HG03520 (cell line): ENCODE measurements at regions not wholly inside any gene's neighbourhood (a gene's known extent, or its start where the extent isn't known, plus 50 kb on each side); places are given as distances from the start of the nearest gene placed in this dataset.
"Not testable (repeated sequence)": the region's sequence is repeated elsewhere in the genome, so short reads cannot be mapped to it uniquely, and the experiment has no call there.

ENCODE experiments used
- ATAC-seq: cut with Tn5 transposase; IDR thresholded peaks from one replicate; pipeline ENCODE4 v1.9.1; 2021; ENCODE audit warnings: mild to moderate bottlenecking, moderate library complexity; ENCODE audit not compliant: unreplicated experiment

DNA sequence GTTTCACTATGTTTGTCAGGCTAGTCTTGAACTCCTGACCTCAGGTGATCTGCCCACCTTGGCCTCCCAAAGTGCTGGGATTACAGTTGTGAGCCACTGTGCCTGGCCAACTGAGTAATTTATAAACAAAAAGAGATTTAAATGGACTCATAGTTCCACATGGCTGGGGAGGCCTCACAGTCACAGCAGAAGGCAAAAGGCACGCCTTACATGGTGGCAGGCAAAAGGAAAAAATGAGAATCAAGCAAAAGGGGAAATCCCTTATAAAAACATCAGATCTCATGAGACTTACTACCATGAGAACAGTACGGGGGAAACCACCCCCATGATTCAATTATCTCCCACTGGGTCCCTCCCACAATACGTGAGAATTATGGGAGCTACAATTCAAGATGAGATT is 73.2 kb upstream of the TIAM1 start:
- ATAC-seq: not testable (repeated sequence)

DNA sequence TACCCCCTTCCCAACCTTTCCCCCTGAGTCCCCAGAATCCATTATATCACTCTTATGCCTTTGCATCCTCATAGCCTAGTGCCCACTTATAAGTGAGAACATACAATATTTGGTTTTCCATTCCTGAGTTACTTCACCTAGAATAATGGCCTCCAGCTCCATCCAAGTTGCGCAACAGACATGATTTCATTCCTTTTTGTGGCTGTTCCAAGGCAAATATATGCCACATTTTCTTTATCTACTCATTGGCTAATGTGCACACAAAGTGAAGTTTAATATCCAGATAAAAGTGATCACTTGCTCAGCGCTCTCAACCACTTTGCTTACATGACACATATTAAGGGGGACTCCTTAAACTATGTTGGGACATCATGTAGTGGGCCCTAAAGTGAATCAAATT is 72.4 kb upstream of the TIAM1 start:
- ATAC-seq: no peak

DNA sequence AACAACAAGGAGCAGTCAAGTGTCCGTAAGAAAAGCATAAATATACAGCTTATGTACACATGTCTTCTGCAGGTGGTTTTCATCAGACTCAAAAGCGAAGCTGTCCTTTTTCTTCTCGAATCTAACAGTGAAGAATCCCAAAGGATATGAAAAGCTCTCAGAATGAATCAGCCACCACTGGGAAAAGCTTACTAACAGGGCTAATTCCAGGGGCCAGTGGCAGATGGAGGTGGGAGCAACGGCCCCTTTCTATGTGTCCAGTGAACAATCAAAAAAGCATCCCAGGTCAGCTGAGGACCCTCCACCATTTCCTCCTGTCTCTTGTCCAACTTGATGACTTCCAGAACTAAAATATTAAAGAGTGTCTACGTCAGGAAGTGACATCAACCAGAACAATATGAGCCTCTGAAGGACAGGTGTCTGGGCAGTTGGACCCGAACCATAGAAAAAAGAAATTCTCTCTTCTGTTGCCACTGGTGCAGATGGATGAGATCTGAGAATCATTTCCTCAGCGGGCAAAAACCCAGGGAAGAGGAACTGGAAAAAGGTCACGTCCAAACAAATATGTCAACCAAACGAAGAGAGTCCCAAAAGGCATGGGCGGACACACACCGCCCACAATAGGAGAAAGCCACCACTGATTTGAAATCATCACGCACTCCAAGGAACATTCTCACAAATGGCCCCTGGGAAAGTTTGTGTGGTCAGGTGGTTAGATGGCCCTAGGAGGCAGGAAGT is 70.4 kb upstream of the TIAM1 start:
- ATAC-seq: no peak

DNA sequence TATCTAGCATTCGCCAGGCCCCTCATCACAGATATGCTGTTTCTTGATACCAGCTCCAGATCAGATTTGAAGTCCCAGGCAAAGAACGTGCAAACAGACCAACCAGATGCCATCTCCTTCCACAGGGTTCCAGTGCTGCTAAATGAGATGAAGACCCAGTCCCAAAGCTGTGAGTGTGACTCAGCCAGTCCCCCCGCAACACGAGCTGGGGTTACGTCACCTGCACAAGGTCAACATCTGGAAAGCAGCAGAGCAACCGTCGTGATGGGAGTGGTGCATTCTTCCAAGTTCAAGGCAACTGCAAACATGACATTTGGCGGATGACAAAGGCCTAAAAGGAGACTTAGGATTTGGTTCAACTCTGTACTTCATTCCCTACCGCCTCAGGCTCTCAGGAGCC is 69.6 kb upstream of the TIAM1 start:
- no peak for ATAC-seq

DNA sequence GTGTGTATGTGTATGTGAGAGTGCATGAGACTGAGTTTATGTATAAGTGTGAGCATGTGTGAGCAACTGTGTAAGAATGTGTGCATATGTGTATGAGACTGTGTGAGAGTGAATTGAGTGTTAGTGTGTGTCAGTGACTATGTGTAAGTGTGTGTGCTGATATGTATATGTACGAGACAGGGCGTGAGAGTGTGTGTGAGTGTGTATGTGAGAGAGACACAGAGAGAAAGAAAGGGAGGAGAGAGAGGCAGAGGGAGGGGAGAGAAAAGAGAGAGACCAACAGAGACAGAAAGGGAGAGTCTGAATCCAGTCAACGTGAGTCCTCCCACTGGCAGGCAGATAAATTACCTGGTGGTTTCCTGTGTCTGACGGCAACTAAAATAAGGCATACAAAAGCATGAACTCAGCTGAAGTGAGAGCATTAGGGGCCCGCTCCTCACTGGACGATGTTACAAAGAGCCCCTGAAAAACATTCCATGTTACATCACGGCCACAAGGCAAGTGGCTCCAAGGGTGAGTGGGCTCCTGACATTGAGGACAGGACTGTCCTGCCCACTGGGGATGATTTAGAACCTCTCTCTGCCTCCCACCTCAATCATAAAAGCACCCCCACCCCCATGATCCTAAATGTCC is 66.6 kb upstream of the TIAM1 start:
- ATAC-seq: no peak

GRCh38 chr21:31409831-31410487 is 65.9 kb upstream of the TIAM1 start:
- ATAC-seq: no peak

DNA sequence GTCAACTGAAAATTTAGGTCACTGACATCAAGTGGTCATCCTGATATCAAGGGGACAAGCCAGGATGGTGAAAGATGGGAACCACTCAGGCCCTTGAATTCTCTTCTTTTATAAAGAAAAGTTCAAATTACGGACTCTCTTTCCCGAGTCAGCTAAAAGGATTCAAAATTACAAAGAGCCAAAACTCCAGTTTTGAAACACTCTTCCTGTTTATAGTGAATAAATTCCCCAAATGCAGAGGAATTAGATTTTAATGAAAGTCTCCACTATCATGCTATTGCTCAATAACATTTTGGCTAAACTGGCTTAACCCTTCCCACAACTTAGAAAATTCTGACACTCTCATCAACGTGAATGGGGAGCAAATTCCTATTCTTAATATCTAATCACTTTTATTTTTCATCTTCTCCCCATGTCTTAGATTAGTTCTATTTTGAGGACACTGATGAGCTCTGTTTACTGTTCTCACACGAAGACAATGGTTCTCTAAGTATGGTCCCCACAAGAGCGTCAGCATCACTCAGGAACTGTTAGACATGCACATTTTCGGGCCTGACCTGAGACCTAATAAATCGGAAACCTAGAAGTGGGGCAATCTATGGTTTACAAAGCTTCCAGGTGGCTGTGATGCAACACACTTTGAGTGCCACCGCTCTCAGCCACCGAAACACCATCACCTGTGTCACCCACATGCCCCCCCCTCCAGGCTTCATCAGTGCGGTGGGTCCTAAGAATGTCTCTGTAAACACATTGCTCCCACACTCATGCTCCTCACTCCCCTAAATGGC is 64.4 kb upstream of the TIAM1 start:
- ATAC-seq: no peak

DNA sequence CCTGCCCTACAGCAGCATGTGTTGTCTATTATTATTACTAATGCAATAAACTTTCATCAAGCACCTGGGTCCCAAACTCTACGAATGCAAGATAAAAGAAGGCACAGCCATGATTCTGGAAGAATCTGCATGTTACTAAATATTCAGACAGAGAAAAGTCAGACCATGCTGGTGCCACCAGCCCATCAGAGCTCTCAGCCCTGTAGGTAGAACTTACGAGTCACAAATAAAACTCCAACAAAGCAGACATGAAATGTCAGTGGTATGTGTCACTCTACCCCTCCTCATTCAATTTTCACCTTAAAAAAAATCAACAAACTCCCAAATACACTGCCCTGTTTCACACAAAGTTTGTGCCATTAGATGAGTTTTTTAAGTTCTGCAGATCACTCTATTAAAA is 62.4 kb upstream of the TIAM1 start:
- ATAC-seq: no peak

DNA sequence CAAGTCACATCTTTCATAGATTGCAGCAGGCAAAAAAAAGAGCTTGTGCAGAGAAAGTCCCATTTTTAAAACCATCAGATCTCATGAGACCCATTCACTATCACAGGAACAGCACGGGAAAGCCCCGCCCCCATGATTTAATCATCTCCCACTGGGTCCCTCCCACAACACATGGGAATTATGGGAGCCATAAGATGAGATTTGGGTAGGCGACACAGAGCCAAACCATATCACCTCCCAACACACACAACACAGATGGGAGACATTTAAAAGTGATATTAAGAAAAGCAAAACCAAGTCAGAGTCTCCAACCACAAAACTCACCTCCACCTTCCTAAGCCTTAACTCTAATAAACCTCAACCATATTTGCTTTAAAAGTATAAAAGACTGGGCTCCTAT is 61.5 kb upstream of the TIAM1 start:
- ATAC-seq: no peak

DNA sequence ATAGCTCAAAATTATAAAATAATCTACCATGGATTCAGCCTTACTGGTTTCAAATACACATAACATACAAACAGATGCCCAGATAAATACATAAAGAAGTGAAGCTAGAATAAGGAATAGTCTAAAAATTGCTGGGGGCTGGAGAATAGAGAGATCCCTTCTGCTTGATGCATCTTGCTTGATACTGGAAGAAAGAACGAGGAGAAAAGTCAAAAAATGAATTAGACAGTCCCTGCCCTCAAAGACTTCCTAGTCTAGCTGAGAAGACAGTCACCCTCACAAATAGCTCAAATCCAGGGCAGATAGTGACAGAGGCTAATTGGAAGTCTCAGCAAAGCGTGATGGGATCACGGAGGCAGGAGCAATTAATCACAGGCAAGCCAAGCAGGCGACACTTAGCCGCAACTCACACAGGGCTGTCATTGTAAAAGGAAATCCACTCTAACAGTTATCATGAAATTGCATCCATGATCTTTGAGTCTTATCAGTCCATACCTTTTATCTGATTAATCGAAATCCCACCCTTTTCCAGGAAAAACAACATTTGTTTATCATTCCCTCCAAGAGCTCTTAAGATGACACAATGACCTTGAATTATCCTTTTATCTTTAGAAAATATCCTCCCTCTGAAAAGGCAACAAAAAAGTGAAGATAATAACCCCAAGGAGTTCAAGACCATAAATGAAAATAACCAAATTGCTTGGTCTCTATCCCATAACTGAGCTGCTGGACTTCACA is 59.7 kb upstream of the TIAM1 start:
- ATAC-seq: no peak

- ATAC-seq: no peak
These were observed 55.5 kb upstream of the TIAM1 start for GRCh38 chr21:31399591-31399990.

DNA sequence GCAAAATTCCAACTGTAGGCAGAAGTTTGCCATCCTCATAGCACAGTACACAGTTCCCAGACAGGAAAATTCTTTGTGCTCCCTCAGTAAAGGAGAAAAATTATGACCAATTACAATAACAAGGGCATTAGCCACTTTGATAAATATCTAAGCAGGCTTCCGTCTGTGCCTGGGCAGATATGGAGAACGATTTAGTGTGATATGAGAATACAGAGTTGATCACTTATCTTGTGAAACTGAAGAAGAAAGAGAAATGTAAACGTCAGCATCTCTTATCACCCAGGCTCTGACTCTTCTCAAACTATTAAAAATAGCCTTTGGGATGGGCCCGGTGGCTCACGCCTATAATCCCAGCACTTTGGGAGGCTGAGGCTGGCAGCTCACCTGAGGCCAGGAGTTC is 54.5 kb upstream of the TIAM1 start:
- no peak for ATAC-seq

DNA sequence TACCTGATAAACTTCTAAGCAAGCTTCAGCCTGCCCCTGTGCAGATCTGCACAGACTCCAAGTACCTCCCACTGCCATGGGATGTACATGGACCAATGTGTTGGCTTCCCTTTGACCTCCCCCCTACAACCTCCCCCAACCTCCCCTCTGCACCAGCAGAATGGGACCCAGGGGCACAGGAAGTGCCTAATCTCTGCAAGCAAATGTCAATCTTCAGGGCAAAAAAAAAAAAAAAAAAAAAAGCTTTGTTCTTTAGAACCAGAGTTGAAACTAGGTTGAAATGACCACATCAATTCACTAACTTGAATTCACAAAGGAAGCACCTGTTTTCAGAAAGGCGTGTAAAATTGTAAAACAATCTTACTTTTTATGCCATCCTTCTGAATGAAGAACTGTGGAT is 53.9 kb upstream of the TIAM1 start:
- ATAC-seq: no peak

- ATAC-seq: no peak
These were observed 53.5 kb upstream of the TIAM1 start for GRCh38 chr21:31397515-31397926.

DNA sequence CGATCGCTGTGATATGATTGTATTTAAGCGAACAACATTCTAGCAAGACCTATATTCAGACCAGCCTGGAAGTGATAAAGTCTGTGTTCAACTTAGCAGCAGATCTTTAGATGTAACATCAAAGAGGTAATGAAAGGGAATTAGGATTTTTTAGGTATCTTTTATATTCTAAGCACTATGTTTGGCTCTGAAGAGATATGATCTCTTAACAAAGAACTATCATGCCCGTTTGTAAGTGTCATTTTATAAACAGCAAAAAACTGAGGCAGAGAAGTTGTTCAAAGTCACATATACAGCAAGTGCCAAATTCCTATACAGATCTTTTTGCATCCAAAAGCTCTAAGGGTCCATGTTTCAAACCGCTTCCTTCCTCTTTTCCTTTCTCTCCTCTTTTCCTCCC is 53.0 kb upstream of the TIAM1 start:
- no peak for ATAC-seq

GRCh38 chr21:31396399-31396798 is 52.3 kb upstream of the TIAM1 start:
- no peak for ATAC-seq

DNA sequence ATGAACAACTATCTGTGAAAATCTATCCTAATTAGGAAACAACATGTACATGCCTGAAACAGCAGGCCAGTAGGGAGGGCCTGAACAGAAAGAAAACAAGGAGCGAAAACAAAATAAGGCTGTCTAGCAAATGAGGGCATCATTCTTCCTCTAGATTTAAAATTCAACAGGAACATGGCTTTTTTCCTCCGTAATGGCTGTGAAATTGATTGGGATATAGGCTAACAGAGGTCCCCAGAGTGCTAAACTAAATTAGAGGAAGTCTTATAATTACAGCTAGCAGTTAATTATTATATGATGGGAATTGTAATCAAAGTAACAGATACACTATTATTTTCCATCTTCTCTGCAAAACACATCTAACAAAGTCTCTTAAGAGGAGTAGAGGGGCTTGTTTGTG is 51.7 kb upstream of the TIAM1 start:
- ATAC-seq: no peak

GRCh38 chr21:31395268-31395667 is 51.2 kb upstream of the TIAM1 start:
- no peak for ATAC-seq

DNA sequence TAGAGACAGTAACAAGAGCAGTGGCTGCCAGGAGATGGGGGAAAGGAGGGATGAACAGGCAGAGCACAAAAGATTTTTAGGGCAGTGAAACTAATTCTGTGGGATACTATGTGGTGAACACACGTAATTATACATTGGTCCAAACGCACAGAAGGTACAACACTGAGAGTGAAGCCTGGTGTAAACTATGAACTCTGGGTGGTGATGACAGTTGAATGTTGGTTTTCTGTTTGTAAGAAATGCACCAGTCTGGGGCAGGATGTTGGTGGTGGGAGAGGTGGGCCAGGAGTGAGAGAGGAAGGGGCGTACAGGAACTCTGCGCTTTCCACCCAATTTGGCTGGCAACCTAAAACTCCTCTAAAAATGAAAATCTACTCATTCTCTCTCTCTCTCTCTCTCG is 50.2 kb upstream of the TIAM1 start:
- no peak for ATAC-seq
